Hematopoietic multipotent progenitor cell treated with erythropoietin and hydrocortisone succinate and interleukin-3 and kit ligand, for 8 days (in vitro differentiated cells): ENCODE measurements at regions not wholly inside any gene's neighbourhood (a gene's known extent, or its start where the extent isn't known, plus 50 kb on each side); places are given as distances from the start of the nearest gene placed in this dataset.

Source experiments
- DNase-seq: peaks from one replicate; pipeline ENCODE4 v3.0.0-alpha.2; 2015

GRCh38 chr5:63726496-63726895 is 235.7 kb downstream of the HTR1A start:
- no peak for DNase-seq

GRCh38 chr5:63719147-63719546 is 243.1 kb downstream of the HTR1A start:
- no peak for DNase-seq

- no peak for DNase-seq
These were observed 262.0 kb downstream of the HTR1A start for GRCh38 chr5:63700241-63700640.

GRCh38 chr5:63697811-63698210 is 264.4 kb downstream of the HTR1A start:
- no peak for DNase-seq

GRCh38 chr5:63690546-63690945 is 271.7 kb downstream of the HTR1A start:
- DNase-seq, result no peak

GRCh38 chr5:63687854-63688516 is 274.3 kb downstream of the HTR1A start:
- DNase-seq, result no peak

GRCh38 chr5:63686938-63687337 is 275.3 kb downstream of the HTR1A start:
- no peak for DNase-seq

GRCh38 chr5:63686181-63686580 is 276.1 kb downstream of the HTR1A start:
- DNase-seq, result no peak

- DNase-seq, result no peak
These were observed 276.8 kb downstream of the HTR1A start for GRCh38 chr5:63685454-63685853.

GRCh38 chr5:63674881-63675280 is 287.4 kb downstream of the HTR1A start:
- DNase-seq, result no peak

- DNase-seq, result no peak
These were observed 307.2 kb downstream of the HTR1A start for GRCh38 chr5:63655043-63655442.

- no peak for DNase-seq
These were observed 311.7 kb downstream of the HTR1A start for GRCh38 chr5:63650581-63650980.

- no peak for DNase-seq
These were observed 313.9 kb downstream of the HTR1A start for GRCh38 chr5:63648376-63648775.

GRCh38 chr5:63629951-63630630 is 332.2 kb downstream of the HTR1A start:
- DNase-seq, result no peak

- no peak for DNase-seq
These were observed 348.8 kb downstream of the HTR1A start for GRCh38 chr5:63613442-63613841.

GRCh38 chr5:63603996-63604395 is 358.2 kb downstream of the HTR1A start:
- DNase-seq, result no peak

- no peak for DNase-seq
These were observed 359.3 kb downstream of the HTR1A start for GRCh38 chr5:63602971-63603370.

- DNase-seq, result no peak
These were observed 366.0 kb downstream of the HTR1A start for GRCh38 chr5:63596254-63596653.

- no peak for DNase-seq
These were observed 388.9 kb downstream of the HTR1A start for GRCh38 chr5:63573380-63573779.

GRCh38 chr5:63572740-63573139 is 389.5 kb downstream of the HTR1A start:
- DNase-seq, result no peak

- no peak for DNase-seq
These were observed 391.5 kb downstream of the HTR1A start for GRCh38 chr5:63570752-63571151.

- DNase-seq, result no peak
These were observed 397.5 kb downstream of the HTR1A start for GRCh38 chr5:63564789-63565188.

GRCh38 chr5:63563008-63563917 is 399.0 kb downstream of the HTR1A start:
- DNase-seq, result no peak

- no peak for DNase-seq
These were observed 406.4 kb downstream of the HTR1A start for GRCh38 chr5:63555874-63556273.
